ENCODE measurements at regions not wholly inside any gene's neighbourhood (a gene's known extent, or its start where the extent isn't known, plus 50 kb on each side); places are given as distances from the start of the nearest gene placed in this dataset.

- TF ChIP-seq CTCF (IDR thresholded peaks at IDR 0.05) (no peak), POLR2A (IDR thresholded peaks at IDR 0.05) (no peak)
These were observed 188.2 kb downstream of the IRS1 start for GRCh38 chr2:226611196-226611943.

Measured in testis (tissue), 2 donors.